ENCODE measurements at regions not wholly inside any gene's neighbourhood (a gene's known extent, or its start where the extent isn't known, plus 50 kb on each side); places are given as distances from the start of the nearest gene placed in this dataset.
"Not testable (repeated sequence)": the region's sequence is repeated elsewhere in the genome, so short reads cannot be mapped to it uniquely, and the experiment has no call there.

GRCh38 chr10:93127642-93128215, 54.0 kb downstream of the CYP26A1 start:
- DNase-seq (ENCODE audit: extremely low read depth, insufficient read length); H3K36me3 ChIP-seq (ENCODE audit: control insufficient read depth, insufficient read depth, low read length); H3K4me3 ChIP-seq (replicated peaks; ENCODE audit: low read depth, low read length); H3K27me3 ChIP-seq (replicated peaks; ENCODE audit: control insufficient read depth, insufficient read depth, low read length): not testable (repeated sequence)

- DNase-seq (ENCODE audit: extremely low read depth, insufficient read length) = no peak
- Histone ChIP-seq H3K4me3 (replicated peaks; ENCODE audit: low read depth, low read length) (no peak overlapping the region), H3K36me3 (ENCODE audit: control insufficient read depth, insufficient read depth, low read length) (no peaks in the 10 kb centered on the region), H3K27me3 (replicated peaks; ENCODE audit: control insufficient read depth, insufficient read depth, low read length) (no peaks in the 10 kb centered on the region)
- TF ChIP-seq, protein P1, sequence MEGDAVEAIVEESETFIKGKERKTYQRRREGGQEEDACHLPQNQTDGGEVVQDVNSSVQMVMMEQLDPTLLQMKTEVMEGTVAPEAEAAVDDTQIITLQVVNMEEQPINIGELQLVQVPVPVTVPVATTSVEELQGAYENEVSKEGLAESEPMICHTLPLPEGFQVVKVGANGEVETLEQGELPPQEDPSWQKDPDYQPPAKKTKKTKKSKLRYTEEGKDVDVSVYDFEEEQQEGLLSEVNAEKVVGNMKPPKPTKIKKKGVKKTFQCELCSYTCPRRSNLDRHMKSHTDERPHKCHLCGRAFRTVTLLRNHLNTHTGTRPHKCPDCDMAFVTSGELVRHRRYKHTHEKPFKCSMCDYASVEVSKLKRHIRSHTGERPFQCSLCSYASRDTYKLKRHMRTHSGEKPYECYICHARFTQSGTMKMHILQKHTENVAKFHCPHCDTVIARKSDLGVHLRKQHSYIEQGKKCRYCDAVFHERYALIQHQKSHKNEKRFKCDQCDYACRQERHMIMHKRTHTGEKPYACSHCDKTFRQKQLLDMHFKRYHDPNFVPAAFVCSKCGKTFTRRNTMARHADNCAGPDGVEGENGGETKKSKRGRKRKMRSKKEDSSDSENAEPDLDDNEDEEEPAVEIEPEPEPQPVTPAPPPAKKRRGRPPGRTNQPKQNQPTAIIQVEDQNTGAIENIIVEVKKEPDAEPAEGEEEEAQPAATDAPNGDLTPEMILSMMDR (IDR thresholded peaks at IDR 0.05; ENCODE audit: insufficient read depth, low read length, poor library complexity, severe bottlenecking) = no peak
These were observed 58.3 kb downstream of the CYP26A1 start for GRCh38 chr10:93131986-93132385.

DNA sequence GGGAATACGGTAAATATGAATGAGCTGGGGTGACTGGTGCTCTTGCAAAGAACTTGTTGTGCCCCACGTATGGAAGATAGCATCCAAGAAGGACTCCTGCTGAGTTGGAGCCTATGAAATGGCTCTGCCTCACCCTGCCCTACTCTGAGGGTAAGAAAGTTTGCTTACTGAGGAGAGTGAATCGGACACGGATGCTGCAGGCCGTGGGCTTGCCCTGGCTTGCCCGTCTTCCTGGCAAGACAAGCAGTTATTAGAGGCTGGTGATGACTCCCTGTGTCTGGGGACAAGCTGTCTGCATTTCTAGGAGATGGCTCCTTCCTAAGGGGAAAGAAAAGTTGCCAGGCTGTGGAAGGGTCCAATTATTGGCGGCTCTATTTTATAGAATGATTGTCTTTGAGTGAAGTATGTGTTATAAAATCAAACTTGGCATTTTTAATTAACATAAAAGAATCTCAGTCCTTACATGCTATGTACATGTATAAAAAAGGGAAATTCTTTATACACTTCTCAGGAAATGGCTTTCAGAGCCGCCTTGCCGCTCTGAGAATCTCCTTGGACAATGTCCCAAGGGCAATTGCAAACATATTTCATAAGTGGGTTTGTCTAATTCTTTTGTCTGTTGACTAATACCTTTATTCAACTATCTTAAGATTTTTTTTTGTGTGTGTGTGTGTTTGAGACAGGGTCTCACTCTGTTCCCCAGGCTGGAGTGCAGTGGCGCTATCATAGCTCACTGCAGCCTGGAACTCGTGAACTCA, 64.6 kb downstream of the CYP26A1 start:
- no peaks in the 10 kb centered on the region; the same call in none of the 2 replicates for H3K27me3 ChIP-seq (replicated peaks; ENCODE audit: control insufficient read depth, insufficient read depth, low read length)
- no peak overlapping the region for H3K4me3 ChIP-seq (replicated peaks; ENCODE audit: low read depth, low read length)
- no peak for DNase-seq (ENCODE audit: extremely low read depth, insufficient read length)
- H3K36me3 ChIP-seq (ENCODE audit: control insufficient read depth, insufficient read depth, low read length) = no peaks in the 10 kb centered on the region
- TF ChIP-seq, protein P1 (IDR thresholded peaks at IDR 0.05; ENCODE audit: insufficient read depth, low read length, poor library complexity, severe bottlenecking) = no peak

GRCh38 chr10:93139059-93139655, 65.5 kb downstream of the CYP26A1 start:
- TF ChIP-seq, protein P1 (IDR thresholded peaks at IDR 0.05; ENCODE audit: insufficient read depth, low read length, poor library complexity, severe bottlenecking) = no peak
- Histone ChIP-seq H3K27me3 (replicated peaks; ENCODE audit: control insufficient read depth, insufficient read depth, low read length) (no peaks in the 10 kb centered on the region; the same call in none of the 2 replicates), H3K4me3 (replicated peaks; ENCODE audit: low read depth, low read length) (no peak overlapping the region), H3K36me3 (ENCODE audit: control insufficient read depth, insufficient read depth, low read length) (no peaks in the 10 kb centered on the region)
- DNase-seq (ENCODE audit: extremely low read depth, insufficient read length) = no peak

DNA sequence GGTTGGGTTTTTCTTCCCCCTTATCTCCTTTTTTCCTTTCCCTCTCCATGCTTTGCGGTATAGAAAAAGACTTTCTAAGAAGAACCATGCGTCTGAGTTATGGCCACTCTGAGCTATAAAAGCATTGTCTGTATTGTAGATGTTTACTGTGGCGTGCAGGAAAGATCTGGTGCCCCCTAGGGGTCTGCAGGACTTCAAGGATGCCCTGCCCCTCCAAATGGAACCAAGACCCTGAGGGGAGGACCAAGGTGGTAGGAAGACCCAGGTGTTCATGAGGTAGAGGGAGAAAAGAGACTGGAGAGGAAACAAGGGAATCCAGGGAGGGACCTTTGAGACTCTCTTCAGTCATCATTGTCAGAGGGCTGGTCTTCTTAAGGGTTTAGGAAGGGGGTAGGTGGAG, 68.8 kb downstream of the CYP26A1 start:
- no peak overlapping the region for H3K4me3 ChIP-seq (replicated peaks; ENCODE audit: low read depth, low read length)

More for the DNA sequence above, 68.8 kb downstream of the CYP26A1 start:
- TF ChIP-seq, protein P1 (IDR thresholded peaks at IDR 0.05; ENCODE audit: insufficient read depth, low read length, poor library complexity, severe bottlenecking) = peak; percentile 29
- no peak for DNase-seq (ENCODE audit: extremely low read depth, insufficient read length)
- Histone ChIP-seq H3K36me3 (ENCODE audit: control insufficient read depth, insufficient read depth, low read length) (no peaks in the 10 kb centered on the region), H3K27me3 (replicated peaks; ENCODE audit: control insufficient read depth, insufficient read depth, low read length) (no peaks in the 10 kb centered on the region; the same call in none of the 2 replicates)

Data from GM06990 (cell line).